Fibroblast of skin of right quadriceps (primary cell): ENCODE measurements at regions not wholly inside any gene's neighbourhood (a gene's known extent, or its start where the extent isn't known, plus 50 kb on each side); places are given as distances from the start of the nearest gene placed in this dataset.
A peak's percentile ranks its signal among the peaks of the same experiment; 100 is the strongest.

Source experiments
- DNase-seq: peaks from one replicate; pipeline ENCODE4 v3.0.0-alpha.2; 2013

DNA sequence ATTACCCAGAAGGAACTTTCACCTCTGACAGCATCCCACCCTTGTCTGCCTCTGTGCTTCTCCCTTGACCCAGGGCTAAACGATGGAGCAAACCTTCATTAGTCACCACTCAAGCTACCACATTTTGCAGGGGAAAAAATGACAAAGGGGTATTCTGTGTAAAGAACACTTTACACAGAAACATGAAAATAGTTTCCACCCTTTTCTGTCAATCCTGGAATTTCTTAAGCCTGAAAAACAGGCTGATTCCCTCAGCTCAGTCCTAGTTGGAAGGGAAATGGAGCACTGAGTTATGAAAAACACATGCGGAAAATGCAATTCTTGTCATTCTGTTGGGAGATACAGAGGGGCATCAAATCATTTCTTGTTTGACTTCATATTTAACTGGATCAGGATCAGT is 175.0 kb upstream of the HNRNPA3 start:
- no peak for DNase-seq

DNA sequence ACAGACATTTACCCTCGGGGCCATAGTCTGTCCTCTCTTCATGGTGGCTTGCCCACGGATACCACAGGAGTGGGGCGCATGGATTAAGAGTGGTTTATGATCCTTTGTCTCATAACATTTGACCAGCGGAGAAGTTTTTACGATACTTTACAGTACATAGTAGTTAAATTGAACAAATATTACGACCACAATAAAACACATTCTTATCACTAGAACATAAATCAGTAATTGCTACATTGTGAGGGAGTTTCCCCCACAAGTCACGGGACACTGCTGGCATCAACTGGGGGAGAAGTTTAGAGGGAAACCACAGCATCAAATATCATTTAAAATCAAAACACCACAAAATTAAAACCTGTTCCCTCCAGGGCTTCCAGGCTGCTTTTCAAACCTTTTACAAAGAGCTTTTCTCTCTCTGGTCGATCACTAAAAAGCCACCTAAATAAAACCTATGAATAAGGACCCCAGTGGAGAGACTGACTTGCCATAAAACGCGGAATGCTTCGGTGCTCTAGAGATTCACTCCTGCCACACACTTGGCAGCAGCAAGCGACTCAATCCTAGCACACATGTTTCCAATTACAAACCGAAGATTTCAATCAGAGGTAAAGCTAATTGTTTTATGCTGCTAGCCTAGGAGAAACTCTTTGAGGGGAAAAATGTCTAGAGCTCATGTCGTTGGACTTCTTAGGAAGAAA is 173.7 kb upstream of the HNRNPA3 start:
- peak; percentile 72 for DNase-seq

DNA sequence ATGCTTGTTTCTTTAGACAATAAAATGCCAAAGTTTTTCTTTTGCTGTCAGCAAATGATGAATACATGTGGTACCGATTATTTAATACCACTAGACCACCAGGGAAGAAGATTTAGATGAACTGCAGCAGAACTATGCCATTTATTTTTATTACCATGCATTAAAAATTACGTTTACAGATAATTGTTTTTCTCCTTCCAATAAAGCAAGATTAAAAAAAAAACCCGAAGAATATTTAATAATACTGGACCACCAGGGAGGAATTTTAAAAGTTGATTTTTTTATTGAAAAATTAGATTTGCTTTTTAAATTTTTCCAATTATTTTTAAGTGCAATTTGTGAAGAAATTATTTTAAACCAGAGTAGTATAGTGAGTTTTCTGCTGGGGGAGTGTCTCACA is 170.3 kb upstream of the HNRNPA3 start:
- DNase-seq, result peak; percentile 15

DNA sequence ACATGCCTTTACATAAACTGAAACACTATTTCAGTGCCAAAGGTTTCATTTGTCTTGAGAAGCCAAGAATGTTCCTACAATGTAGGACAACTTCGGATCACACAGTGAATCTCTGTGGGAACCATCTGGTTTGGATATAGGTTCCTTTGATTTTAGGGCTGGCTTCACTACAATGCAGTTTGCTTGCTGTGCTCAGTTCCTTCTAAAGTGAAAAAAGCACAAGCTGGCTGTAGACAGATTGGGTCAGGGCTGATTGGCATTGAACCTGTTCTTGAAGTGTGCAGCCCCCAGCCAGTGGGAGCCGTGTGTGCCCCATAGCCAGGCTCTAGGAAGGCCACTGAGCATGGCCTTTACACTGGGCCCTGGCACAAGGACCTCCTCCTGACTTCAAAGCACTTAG is 167.9 kb upstream of the HNRNPA3 start:
- DNase-seq, result no peak

DNA sequence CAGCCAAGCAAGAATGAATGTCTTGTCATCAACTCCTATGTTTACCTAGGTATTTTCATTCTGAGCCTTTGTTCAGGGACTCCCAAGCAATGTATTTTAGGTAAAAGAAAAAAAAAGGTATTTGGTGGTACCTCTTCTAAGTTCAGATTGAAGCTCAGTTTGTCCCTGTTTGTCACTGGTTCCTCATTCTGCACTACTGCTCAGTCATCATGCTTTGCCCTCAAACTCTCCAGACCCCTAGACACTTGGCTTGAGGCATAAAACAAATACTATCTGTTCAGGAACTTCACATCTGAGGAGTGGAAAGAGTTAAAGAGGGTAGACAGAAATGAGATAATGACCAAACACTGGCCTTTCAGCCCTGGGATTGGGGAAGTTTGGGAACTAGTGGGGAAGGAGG is 163.6 kb upstream of the HNRNPA3 start:
- no peak for DNase-seq

DNA sequence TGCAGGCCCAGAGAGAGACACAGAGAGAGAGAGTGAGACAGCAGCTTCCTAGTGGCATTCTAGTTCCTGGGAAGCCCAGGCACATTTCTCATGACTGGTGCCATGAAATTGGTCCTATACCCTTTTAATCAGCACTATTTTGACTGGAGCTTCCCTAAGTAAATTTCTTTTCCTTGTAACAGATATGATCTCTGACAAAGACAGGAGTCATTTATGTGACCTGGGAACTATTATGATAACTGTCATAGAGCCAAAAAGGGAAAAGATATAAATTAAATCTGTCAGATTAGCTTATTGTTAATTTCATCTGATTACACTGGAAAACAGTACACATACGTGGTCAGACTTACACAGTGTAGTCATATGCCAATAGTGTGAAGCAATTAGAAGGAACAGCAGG is 161.3 kb upstream of the HNRNPA3 start:
- DNase-seq, result no peak

DNA sequence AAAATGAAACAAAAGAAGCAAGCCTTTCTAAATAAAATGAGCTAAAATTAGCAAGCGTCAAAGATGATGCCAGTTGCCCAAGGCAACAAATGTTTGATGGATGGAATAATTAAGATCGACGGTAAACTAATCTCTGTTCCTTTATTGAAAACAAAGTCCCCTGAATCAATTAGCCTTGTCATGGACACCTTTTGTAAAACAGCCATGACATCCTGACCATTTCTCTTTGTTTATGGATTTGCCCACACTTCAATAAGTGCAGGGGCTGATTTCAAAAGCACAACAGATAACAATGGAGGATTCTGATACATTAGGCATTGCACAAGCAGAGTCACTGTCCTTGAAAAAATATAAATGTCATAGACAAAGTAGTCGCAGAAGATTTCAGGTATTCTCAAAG is 160.1 kb upstream of the HNRNPA3 start:
- no peak for DNase-seq

DNA sequence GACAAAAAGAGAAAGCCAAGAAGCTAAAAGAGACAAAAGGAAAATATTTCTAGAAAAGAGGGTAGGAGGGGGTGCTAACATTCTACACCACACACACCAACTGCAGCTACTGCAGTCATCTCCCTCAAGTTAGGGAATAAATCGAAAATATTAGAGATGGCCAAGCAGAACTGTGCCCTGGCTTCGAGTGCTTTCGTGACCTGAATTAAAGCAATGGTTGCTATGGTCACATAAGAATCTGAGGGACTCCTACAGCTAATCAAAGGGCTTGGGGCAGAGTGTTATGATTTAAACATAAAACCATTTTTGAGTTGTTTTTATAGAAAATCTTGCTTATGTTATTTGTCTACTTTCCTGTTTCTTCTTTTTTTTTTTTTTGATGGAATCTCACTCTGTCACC is 159.6 kb upstream of the HNRNPA3 start:
- no peak for DNase-seq

DNA sequence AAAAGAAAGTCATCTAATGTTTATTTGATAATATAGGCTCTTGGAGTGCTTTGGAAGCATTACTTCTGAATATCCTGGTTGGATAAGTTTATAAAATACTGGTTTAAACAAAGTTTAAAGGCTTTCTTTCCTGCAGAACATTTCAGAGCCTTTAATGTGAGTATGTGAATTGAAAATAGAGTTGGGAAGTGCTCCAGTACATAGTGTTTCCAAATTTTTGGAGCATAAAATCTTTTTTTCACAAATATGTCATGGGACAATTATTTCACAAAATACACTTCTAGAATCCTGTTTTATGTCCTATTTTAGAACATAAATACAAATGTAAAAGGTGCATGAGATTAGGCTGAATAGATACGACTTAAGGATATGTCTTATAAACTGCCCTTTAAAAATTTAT is 158.9 kb upstream of the HNRNPA3 start:
- no peak for DNase-seq

DNA sequence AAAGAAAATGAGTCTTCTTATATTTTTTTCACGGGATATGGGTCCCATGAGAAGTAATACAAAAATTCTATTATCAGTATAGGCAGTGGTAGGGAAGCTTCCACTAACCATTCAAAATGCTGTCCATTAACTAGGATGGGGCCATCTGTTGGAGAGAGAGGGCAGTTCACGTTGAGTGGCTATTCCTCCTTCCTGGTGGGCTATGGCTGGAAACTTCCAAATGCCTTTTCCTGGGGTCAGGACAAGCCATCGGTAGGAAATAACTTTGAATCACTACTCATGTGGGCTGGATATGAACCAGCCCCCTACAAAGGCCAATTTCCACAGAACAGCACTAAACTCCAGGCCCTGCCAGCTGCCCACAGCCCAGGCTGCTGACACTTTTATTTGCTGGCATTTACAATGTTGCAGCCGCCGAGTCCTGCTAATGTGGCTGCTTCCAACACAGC is 156.1 kb upstream of the HNRNPA3 start:
- no peak for DNase-seq

DNA sequence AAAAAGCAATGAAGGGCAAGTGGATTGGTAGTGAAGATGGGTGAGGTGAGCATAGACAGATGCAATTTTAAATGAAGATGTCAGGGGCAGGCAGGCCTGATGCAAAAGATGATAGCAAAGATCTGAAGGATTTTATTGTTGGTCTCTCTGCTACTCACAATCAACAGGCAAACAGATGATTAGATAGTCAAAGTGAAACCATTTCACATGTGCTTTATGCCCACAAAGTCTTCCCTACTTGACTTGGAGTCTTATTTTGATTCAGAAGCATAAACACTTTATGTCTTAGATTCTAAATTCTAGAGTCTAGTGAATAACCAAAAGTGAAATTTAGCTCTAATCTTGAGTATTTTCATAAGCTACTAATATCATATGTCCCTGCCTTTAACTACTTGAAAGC is 153.8 kb upstream of the HNRNPA3 start:
- no peak for DNase-seq

DNA sequence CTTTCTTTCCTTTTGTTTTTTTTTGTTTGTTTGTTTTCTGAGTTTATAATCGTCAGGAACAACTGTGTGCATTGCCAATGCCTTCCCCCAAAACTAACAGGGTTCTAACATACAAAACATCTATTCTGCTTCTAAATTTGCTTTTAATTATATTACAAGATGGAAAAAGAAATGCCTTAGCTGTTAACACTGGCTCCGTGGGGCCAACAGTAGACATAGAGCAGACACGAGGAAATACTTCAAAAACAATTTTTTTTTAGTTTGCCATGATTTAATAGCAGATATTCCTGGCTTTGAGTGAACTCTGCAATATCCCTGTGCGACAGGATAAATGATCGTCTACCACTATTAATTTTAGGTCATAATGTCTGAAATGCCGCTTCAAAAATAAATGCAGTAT is 153.3 kb upstream of the HNRNPA3 start:
- DNase-seq, result no peak

DNA sequence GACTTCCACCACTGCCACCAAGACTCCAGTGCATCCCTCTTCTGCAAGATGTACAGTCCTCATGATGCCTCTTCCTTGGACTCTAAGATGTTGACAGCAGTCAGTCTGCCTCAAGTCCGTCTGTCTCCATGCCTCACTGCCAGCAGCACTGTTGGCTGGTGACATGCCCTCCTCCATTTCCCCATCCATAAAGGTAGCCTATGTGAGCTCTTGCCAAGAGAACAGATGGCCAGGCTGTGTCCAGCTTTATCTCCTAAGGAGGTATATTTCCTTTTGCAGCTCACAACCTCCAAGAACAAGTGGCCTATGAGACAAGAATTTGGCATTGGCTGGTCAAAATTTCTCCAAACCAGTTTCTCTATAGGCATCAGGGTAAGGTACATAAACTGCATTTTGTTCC is 149.3 kb upstream of the HNRNPA3 start:
- no peak for DNase-seq

DNA sequence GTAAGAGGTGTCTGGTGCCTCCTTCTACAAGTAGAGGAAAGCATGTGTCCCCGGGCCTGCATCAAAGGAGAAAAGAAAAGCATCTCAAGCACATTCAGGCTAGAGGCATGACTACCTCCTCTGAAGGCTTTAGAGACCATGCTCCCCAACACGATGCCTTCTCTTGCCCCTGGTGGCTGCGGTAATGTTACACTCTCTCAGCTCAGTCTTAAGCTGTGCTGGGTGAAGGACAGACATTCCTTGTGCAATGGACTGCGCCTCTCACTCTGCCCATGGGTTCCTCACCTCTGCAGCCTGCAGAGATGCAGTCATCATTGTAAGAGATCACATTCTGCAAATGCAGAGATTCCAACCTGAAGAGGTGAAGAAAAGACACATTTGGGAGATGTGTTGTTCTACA is 148.2 kb upstream of the HNRNPA3 start:
- no peak for DNase-seq

DNA sequence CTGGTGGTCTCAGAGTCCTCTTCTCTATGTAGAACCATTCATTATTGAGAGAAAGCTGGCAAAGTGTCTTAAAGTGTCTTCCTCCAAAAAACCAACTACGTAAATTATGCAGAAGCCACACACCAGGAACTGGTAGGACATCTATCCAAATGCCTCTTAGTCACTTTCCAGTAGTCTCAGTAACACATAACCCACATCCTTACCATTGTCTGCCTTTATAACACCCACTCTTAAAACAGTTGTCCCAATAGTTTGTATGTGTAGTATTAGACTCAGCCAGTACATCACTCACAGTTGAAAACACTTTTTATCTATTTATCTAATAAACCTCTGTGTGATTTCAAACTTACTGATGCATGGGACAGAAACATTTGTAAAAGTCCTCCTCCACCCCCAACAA is 143.6 kb upstream of the HNRNPA3 start:
- DNase-seq, result no peak

DNA sequence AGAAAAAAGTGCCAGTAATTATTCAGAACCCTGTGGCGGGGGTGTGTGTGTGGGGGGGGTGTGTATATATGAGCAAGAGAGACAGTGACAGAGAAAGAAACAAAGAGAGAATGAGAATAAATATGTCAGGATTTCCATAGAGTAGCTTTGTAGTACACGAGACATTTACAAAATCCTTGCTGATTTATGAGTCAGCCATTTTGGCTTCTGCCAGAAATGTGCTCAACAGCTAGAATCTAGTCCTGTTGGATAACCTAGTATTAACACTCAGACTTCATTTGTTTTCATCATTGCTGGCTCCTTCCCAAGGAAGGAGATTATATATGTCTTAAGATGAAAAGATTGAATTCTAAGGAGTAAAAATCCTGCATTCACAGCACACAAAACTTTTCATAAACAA is 140.5 kb upstream of the HNRNPA3 start:
- peak; percentile 54 for DNase-seq

DNA sequence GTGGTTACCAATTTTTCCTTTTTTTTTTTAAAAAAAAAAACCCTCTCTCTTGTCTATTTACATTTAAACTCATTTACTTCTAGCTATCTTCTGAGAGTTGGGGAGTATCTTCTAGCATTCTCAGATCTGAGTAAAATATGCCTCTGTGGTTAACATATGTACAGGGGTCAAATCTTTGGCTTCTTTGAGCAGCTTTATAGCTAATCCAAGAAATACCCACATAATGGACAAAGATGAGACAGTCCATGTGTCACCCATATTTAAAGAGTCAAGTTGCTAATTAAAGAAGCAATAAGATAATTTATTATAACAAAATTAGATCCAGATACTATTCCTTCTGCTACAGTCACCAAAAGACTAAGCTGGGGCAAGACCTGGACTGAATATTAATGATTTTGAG is 139.0 kb upstream of the HNRNPA3 start:
- DNase-seq, result peak; percentile 52

DNA sequence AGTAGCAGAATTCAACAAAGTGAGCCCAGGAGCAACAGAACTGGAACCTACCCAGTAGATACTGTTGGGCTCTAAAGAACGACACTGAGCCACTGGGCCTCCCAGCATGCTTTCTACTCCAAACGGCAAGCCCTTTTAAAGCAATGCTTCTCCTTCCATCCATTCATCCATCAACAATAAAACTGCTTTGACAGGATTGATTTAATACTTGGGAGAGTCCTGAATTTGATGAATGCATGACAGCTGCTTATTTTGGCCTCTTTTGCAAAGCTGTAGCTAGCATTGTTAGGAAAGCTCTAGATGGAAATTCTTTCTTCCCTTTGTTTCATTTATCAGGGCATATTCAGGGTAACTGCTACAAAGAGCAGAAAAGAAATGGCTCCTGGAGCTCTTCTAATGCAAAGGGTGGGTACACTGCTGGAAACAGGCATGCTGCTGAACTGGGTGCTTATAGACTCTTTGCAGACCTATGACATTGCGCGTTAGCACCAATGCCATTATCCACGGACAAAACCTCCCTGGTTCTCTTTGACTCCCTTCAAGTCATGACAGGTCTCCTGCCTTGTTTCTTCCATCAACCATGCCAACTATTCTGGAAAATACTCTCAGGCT is 138.4 kb upstream of the HNRNPA3 start:
- DNase-seq, result no peak

DNA sequence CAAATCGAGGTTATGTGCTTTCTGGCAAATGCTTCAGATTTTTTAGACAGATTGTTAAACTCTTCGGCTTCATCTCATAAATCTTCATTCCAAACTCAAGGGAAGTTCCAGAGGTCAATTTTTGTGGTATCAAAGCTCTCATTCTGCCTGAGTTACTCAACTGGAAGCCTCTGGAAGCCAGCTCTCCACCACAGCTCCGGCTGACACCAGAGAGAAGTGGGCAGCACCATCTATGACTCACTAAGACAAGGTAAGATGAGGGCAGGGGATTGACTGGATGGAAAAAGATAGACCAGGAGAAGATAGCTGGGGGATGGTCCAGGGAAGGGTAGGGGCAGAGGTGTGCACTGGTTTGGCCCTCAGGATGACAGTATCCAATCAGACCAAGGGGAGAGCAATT is 137.3 kb upstream of the HNRNPA3 start:
- DNase-seq, result peak; percentile 48

DNA sequence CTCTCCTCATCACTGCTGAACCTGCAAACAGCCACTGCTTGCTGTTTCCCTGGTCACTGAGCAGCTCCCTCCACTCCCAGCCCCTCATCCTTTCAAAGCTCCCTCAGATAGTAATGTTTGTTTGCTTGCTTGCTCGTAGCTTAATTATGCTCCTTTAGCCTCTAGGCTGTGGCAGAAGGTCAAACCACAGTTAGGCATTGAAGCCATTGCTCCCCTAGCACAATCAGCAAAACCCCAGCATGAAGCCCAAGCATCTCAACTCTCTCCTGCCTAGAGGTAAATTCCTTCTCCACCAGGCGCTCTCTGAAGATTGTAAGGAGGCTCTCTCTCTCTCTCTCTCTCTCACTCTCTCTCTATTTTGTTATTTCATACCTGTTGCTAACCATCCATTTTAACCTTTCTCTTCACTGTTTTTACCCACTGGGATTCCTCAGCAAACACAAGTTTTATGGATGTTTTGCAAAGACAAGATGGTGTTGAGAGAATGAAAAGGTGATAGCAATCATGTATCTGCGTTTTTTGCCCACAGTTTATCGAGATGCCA is 135.9 kb upstream of the HNRNPA3 start:
- DNase-seq, result no peak

DNA sequence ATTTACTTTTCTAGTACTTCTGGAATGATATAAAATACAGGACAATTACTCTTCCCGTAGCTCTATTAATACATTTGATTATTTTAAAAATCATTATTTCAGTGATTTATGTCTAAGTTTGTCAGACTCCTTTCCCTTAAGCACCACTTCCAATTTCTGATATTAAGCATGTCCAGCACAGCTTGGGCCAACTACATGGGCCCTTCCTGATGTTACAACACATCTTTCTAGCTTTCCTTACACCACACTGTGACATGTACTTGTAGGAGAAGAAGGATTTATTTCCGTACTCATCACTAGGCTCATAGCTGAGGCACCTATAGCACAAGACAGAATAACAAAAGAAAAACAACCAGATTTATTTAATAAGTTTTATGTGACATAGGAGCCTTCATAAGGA is 134.8 kb upstream of the HNRNPA3 start:
- no peak for DNase-seq

DNA sequence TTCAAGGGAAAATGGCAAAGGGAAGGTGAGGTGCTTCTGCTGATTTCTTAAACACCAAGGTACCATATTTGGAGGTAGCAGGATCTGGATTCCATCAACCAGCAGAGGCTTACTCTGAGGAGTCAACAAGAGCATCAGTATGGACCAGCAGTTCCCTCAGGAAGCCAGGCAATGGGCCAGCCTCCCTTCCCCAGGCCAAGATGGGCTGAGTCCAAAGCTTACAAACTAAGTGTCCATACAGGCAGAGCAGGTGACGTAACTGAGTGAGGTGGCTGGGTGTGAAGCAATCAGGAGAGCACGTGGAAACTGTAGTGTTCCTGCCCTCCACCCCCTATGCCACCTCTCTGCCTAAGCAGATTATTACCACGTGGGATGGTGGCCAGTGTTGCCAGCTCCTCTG is 134.2 kb upstream of the HNRNPA3 start:
- peak; percentile 14 for DNase-seq

DNA sequence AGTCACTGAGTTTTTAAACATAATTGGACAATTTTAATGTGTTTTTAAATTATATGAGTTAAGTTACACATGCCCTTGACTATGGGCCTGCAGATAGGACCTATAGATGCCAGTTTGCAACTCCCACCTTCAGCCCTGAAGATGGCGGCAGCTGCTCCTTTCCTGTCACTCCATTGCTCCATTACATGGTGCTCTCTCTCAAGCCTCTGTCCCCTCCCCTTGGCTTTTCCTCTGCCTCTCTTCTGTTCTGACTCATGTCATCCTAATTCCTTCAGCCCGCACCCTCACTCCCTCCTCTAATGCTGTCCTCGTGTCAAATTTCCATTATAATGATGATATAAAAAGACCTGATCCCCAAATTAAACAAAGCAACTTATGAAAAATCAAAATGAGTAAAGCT is 133.7 kb upstream of the HNRNPA3 start:
- DNase-seq, result no peak

DNA sequence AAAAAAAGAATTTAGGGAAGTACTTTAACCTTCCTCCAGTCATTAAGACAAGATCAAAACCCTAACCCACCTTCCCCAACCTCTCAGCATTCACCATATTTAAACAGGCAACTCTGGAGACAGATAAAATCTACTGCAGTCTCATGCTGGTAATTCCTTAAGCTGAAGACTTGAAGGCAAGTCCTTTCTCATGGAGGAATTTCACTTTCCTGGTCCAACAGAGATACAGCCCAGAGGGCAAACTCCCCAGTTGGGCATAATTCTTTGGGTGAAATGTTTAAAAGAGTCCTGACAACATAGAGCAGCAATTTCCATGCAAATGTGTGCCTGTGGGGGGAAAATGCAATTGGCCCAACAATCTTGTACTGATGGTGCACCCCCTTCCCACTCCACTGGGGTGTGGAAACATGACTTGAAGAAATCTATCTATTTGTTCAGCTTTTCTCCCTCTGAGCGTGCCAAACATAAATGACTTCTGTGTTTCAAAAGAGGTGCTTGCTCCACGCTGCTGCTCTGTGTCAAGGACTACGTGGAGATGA is 131.8 kb upstream of the HNRNPA3 start:
- no peak for DNase-seq

DNA sequence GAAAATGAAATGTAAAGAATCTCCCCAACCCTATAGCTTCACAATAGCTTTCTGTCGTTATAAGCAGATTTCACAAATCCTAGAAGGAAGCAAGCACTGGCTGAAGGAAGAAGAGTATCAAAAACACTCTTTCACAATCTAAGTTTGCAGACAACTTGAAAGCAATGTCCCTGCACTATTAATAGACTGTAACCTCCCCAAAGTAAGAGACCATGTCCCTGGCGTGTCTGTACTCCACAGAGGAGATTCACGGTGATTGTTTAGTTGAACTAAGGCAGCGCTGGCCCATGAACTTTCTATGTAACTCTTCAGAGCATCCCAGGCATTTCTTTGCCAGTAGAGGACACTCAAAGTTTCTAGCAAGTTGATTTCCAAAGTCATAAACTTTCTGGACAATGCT is 128.0 kb upstream of the HNRNPA3 start:
- DNase-seq, result no peak
